Peyer's patch (tissue), 4 donors: ENCODE measurements at regions not wholly inside any gene's neighbourhood (a gene's known extent, or its start where the extent isn't known, plus 50 kb on each side); places are given as distances from the start of the nearest gene placed in this dataset.

Experiments
- DNase-seq, 3 donors: peaks; one replicate each; pipeline ENCODE4 v3.0.0-alpha.2; 2017 to 2019
- H3K27ac ChIP-seq, 4 donors: fragments of 200-600 bp; sonication (generic); one replicate each; pipeline ENCODE4 v1.5.1; 2016 to 2019
- H3K27me3 ChIP-seq, 2 donors: fragments of 200-600 bp; sonication (generic); one replicate each; pipeline ENCODE4 v1.5.1; 2019
- H3K36me3 ChIP-seq, 3 donors: fragments of 200-600 bp; sonication (generic); one replicate each; pipeline ENCODE4 v1.5.1; 2016 to 2019
- H3K4me1 ChIP-seq, 4 donors: fragments of 200-600 bp; sonication (generic); one replicate each; pipeline ENCODE4 v1.5.1; 2016 to 2019
- H3K4me3 ChIP-seq, 4 donors: fragments of 200-600 bp; sonication (generic); 1 replicate in 3 of 4; 2 replicates in 1 of 4; pipeline ENCODE4 v1.5.1; 2016 to 2019; ENCODE audit warnings: mild to moderate bottlenecking in 1 of 4
- H3K9me3 ChIP-seq, 4 donors: fragments of 200-600 bp; sonication (generic); one replicate each; pipeline ENCODE4 v1.5.1; 2016 to 2019; ENCODE audit warnings: mild to moderate bottlenecking in 1 of 4
- CTCF ChIP-seq, 6 experiments: fragments of 450-650 bp in 4 of 6; fragments of 200-600 bp in 2 of 6; sonication (generic) in 1 of 6; IDR thresholded peaks; one replicate each; pipeline ENCODE4 v1.5.1; 2017 to 2019; ENCODE audit warnings: antibody characterized with exemption in 6 of 6, mild to moderate bottlenecking in 3 of 6, moderate library complexity in 1 of 6
- POLR2A ChIP-seq, 2 donors: fragments of 450-650 bp; IDR thresholded peaks; one replicate each; pipeline ENCODE4 v1.5.1; 2017; ENCODE audit warnings: antibody characterized with exemption in 2 of 2, mild to moderate bottlenecking in 2 of 2, moderate library complexity in 2 of 2

- TF ChIP-seq CTCF (IDR thresholded peaks at IDR 0.05), result no peak
- no peak for TF ChIP-seq POLR2A (IDR thresholded peaks at IDR 0.05)
- H3K27me3 ChIP-seq, result no peaks in the 10 kb centered on the region
- no peak for DNase-seq
- no peaks in the 10 kb centered on the region for H3K9me3 ChIP-seq
- no peaks in the 10 kb centered on the region for H3K36me3 ChIP-seq
- H3K4me3 ChIP-seq, result no peak overlapping the region
- H3K27ac ChIP-seq, result no peak overlapping the region
- no peaks in the 10 kb centered on the region for H3K4me1 ChIP-seq
Measured at GRCh38 chr1:87940421-87940820, 611.7 kb downstream of the LMO4 start.

- H3K27ac ChIP-seq, result no peak overlapping the region
- H3K9me3 ChIP-seq, result no peaks in the 10 kb centered on the region
- TF ChIP-seq CTCF (IDR thresholded peaks at IDR 0.05) (no peak), POLR2A (IDR thresholded peaks at IDR 0.05) (no peak)
- no peak overlapping the region for H3K4me3 ChIP-seq
- no peaks in the 10 kb centered on the region for H3K27me3 ChIP-seq
- H3K4me1 ChIP-seq, result no peaks in the 10 kb centered on the region
- no peak for DNase-seq
- H3K36me3 ChIP-seq, result no peaks in the 10 kb centered on the region
Measured at GRCh38 chr1:87941337-87941946, 612.8 kb downstream of the LMO4 start.

- H3K36me3 ChIP-seq, result no peaks in the 10 kb centered on the region
- no peak overlapping the region for H3K4me3 ChIP-seq
- H3K9me3 ChIP-seq, result no peaks in the 10 kb centered on the region
- no peak overlapping the region for H3K27ac ChIP-seq
- no peaks in the 10 kb centered on the region for H3K4me1 ChIP-seq
- H3K27me3 ChIP-seq, result no peaks in the 10 kb centered on the region
- TF ChIP-seq POLR2A (IDR thresholded peaks at IDR 0.05) (no peak), CTCF (IDR thresholded peaks at IDR 0.05) (no peak)
- peak in 1 of 3 donors; percentile 49 for DNase-seq
Measured at GRCh38 chr1:87942165-87942564, 613.5 kb downstream of the LMO4 start.

- no peaks in the 10 kb centered on the region for H3K4me1 ChIP-seq
- H3K27ac ChIP-seq, result no peak overlapping the region
- no peak for DNase-seq
- no peaks in the 10 kb centered on the region for H3K36me3 ChIP-seq
- no peak for TF ChIP-seq POLR2A (IDR thresholded peaks at IDR 0.05)
- TF ChIP-seq CTCF (IDR thresholded peaks at IDR 0.05), result no peak
- H3K27me3 ChIP-seq, result no peaks in the 10 kb centered on the region
- H3K4me3 ChIP-seq, result no peak overlapping the region
- H3K9me3 ChIP-seq, result no peaks in the 10 kb centered on the region
Measured at GRCh38 chr1:87949711-87950110, 621.0 kb downstream of the LMO4 start.

GRCh38 chr1:87950369-87950768 lies 621.7 kb downstream of the LMO4 start:
- H3K9me3 ChIP-seq, result no peaks in the 10 kb centered on the region
- H3K27me3 ChIP-seq, result no peaks in the 10 kb centered on the region
- H3K4me1 ChIP-seq, result no peaks in the 10 kb centered on the region
- H3K27ac ChIP-seq, result no peak overlapping the region
- no peak for DNase-seq
- no peaks in the 10 kb centered on the region for H3K36me3 ChIP-seq
- TF ChIP-seq CTCF (IDR thresholded peaks at IDR 0.05) (no peak), POLR2A (IDR thresholded peaks at IDR 0.05) (no peak)
- no peak overlapping the region for H3K4me3 ChIP-seq

GRCh38 chr1:87951409-87951808 lies 622.7 kb downstream of the LMO4 start:
- no peaks in the 10 kb centered on the region for H3K9me3 ChIP-seq
- no peak overlapping the region for H3K4me3 ChIP-seq
- no peaks in the 10 kb centered on the region for H3K4me1 ChIP-seq
- DNase-seq, result no peak
- H3K27me3 ChIP-seq, result no peaks in the 10 kb centered on the region
- H3K36me3 ChIP-seq, result no peaks in the 10 kb centered on the region
- TF ChIP-seq CTCF (IDR thresholded peaks at IDR 0.05) (no peak), POLR2A (IDR thresholded peaks at IDR 0.05) (no peak)
- H3K27ac ChIP-seq, result no peak overlapping the region
